ENCODE measurements at regions not wholly inside any gene's neighbourhood (a gene's known extent, or its start where the extent isn't known, plus 50 kb on each side); places are given as distances from the start of the nearest gene placed in this dataset.

DNA sequence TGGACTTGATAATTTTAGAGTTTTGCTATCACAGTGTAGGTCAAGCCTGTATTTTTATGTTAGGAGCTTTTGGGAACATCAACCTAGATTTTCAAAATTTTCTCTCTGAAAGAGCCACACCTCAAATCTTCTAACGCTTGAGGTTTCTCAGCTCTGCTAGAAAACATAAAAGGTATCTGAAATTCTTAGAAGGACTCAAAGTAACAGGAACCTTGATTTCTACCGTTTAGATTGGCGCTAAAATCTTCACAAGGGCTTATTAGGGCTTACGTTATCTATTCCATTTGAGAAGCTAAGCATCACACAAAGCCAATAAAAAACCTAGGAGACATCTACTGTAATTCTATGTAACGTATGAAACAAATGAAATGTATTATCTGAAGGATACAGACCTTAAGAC lies 192.4 kb downstream of the AHR start:
- TF ChIP-seq TAF1 (IDR thresholded peaks at IDR 0.05; ENCODE audit: borderline replicate concordance, low read depth, low read length) = no peak
- TF ChIP-seq POLR2A (IDR thresholded peaks at IDR 0.05; ENCODE audit: low read depth, low read length) = no peak
